ENCODE measurements at regions not wholly inside any gene's neighbourhood (a gene's known extent, or its start where the extent isn't known, plus 50 kb on each side); places are given as distances from the start of the nearest gene placed in this dataset.

GRCh38 chr15:24899795-24900194 is 55.0 kb upstream of the SNRPN start:
- Histone ChIP-seq H3K27ac (no peak overlapping the region), H3K4me2 (no peak overlapping the region), H3K27me3 (no peaks in the 10 kb centered on the region), H3K36me3 (replicated peaks; ENCODE audit: insufficient read depth, low read depth) (no peaks in the 10 kb centered on the region), H3K9me2 (replicated peaks; ENCODE audit: insufficient read depth) (no peaks in the 10 kb centered on the region), H3K4me3 (no peak overlapping the region), H2AFZ (no peak overlapping the region), H3K9me3 (ENCODE audit: low read depth) (no peaks in the 10 kb centered on the region), H4K20me1 (ENCODE audit: insufficient read depth, poor library complexity, severe bottlenecking) (no peaks in the 10 kb centered on the region), H3K4me1 (ENCODE audit: insufficient read depth) (no peaks in the 10 kb centered on the region), H3K79me2 (no peaks in the 10 kb centered on the region)
- DNase-seq (ENCODE audit: low spot score): no peak
- TF ChIP-seq EZH2phosphoT487 (IDR thresholded peaks at IDR 0.05; ENCODE audit: low read depth, severe bottlenecking, unreplicated experiment) (no peak), EZH2 (IDR thresholded peaks at IDR 0.05; ENCODE audit: borderline replicate concordance) (no peak), CTCF (IDR thresholded peaks at IDR 0.05; ENCODE audit: poor library complexity) (no peak)
- 36% methylated on average over 2 of the region's 2 CpGs for WGBS (ENCODE audit: low lambda C conversion rate, missing lambda C conversion rate)

GRCh38 chr15:24901409-24901808 is 53.4 kb upstream of the SNRPN start:
- WGBS (ENCODE audit: low lambda C conversion rate, missing lambda C conversion rate): 58% methylated on average over 3 of the region's 3 CpGs
- H3K9me3 ChIP-seq (ENCODE audit: low read depth): no peaks in the 10 kb centered on the region

More at GRCh38 chr15:24901409-24901808, 53.4 kb upstream of the SNRPN start:
- Histone ChIP-seq H3K79me2 (no peaks in the 10 kb centered on the region), H4K20me1 (ENCODE audit: insufficient read depth, poor library complexity, severe bottlenecking) (no peaks in the 10 kb centered on the region), H3K9me2 (replicated peaks; ENCODE audit: insufficient read depth) (no peaks in the 10 kb centered on the region), H2AFZ (no peak overlapping the region), H3K27ac (no peak overlapping the region), H3K4me1 (ENCODE audit: insufficient read depth) (no peaks in the 10 kb centered on the region), H3K4me3 (no peak overlapping the region), H3K36me3 (replicated peaks; ENCODE audit: insufficient read depth, low read depth) (no peaks in the 10 kb centered on the region), H3K4me2 (no peak overlapping the region), H3K27me3 (no peaks in the 10 kb centered on the region)
- TF ChIP-seq CTCF (IDR thresholded peaks at IDR 0.05; ENCODE audit: poor library complexity) (no peak), EZH2phosphoT487 (IDR thresholded peaks at IDR 0.05; ENCODE audit: low read depth, severe bottlenecking, unreplicated experiment) (no peak), EZH2 (IDR thresholded peaks at IDR 0.05; ENCODE audit: borderline replicate concordance) (no peak)
- DNase-seq (ENCODE audit: low spot score): no peak
